ENCODE measurements at regions not wholly inside any gene's neighbourhood (a gene's known extent, or its start where the extent isn't known, plus 50 kb on each side); places are given as distances from the start of the nearest gene placed in this dataset.

GRCh38 chr5:61622156-61622555, 290.1 kb downstream of the ZSWIM6 start:
- TF ChIP-seq EZH2 (IDR thresholded peaks at IDR 0.05; ENCODE audit: low read depth) (no peak), CTCF (conservative IDR thresholded peaks at IDR 0.05) (no peak)
